Astrocyte of the cerebellum (primary cell): ENCODE measurements at regions not wholly inside any gene's neighbourhood (a gene's known extent, or its start where the extent isn't known, plus 50 kb on each side); places are given as distances from the start of the nearest gene placed in this dataset.
"Not testable (repeated sequence)": the region's sequence is repeated elsewhere in the genome, so short reads cannot be mapped to it uniquely, and the experiment has no call there.

Experiments used
- DNase-seq: peaks from one replicate; pipeline ENCODE4 v3.0.0-alpha.2; 2011; ENCODE audit warnings: low read depth
- H3K4me3 ChIP-seq: 2 replicates; pipeline ENCODE4 v1.5.1; 2011; ENCODE audit warnings: mild to moderate bottlenecking, low read depth, low read length, moderate library complexity
- CTCF ChIP-seq: IDR thresholded peaks from 2 replicates; pipeline ENCODE4 v1.5.1; 2012; ENCODE audit warnings: low read length, low read depth, moderate library complexity, mild to moderate bottlenecking; ENCODE audit errors: missing control alignments
- in situ Hi-C: cut with HindIII; loops from 2 replicates; pipeline ENCODE4 v1.10.0; 2017; ENCODE audit warnings: low sequenced_read_pairs

- H3K4me3 ChIP-seq = no peak overlapping the region
- in situ Hi-C loops = no loop called here
- no peak for TF ChIP-seq CTCF
- no peak for DNase-seq
Measured at GRCh38 chr5:100647461-100648230, 112.5 kb downstream of the FAM174A start.

GRCh38 chr5:100654895-100655294 lies 119.7 kb downstream of the FAM174A start:
- TF ChIP-seq CTCF = no peak
- no peak for DNase-seq
- in situ Hi-C loops = no loop called here
- H3K4me3 ChIP-seq = no peak overlapping the region

GRCh38 chr5:100656771-100657170 lies 121.6 kb downstream of the FAM174A start:
- in situ Hi-C loops, H3K4me3 ChIP-seq, DNase-seq: not testable (repeated sequence)

GRCh38 chr5:100659080-100659795 lies 124.1 kb downstream of the FAM174A start:
- no peak for DNase-seq
- TF ChIP-seq CTCF = no peak
- in situ Hi-C loops = no loop called here

GRCh38 chr5:100664140-100664539 lies 129.0 kb downstream of the FAM174A start:
- DNase-seq = no peak
- TF ChIP-seq CTCF = no peak
- in situ Hi-C loops = no loop called here

More at GRCh38 chr5:100659080-100659795, 124.1 kb downstream of the FAM174A start:
- no peak overlapping the region for H3K4me3 ChIP-seq

GRCh38 chr5:100667161-100667630 lies 132.0 kb downstream of the FAM174A start:
- DNase-seq = no peak
- no peak overlapping the region for H3K4me3 ChIP-seq
- TF ChIP-seq CTCF = no peak
- in situ Hi-C loops = no loop called here

More at GRCh38 chr5:100664140-100664539, 129.0 kb downstream of the FAM174A start:
- H3K4me3 ChIP-seq = no peak overlapping the region

- no peak for TF ChIP-seq CTCF
- no peak overlapping the region for H3K4me3 ChIP-seq
- no peak for DNase-seq
- in situ Hi-C loops = no loop called here
Measured at GRCh38 chr5:100668511-100668910, 133.3 kb downstream of the FAM174A start.
